GM23338 (cell line): ENCODE measurements at regions not wholly inside any gene's neighbourhood (a gene's known extent, or its start where the extent isn't known, plus 50 kb on each side); places are given as distances from the start of the nearest gene placed in this dataset.

ENCODE experiments used
- CREB1 ChIP-seq: fragments of 250-450 bp; sonication (Bioruptor Pico); IDR thresholded peaks from 2 replicates; pipeline ENCODE4 v1.5.0; 2020; ENCODE audit warnings: low read depth, mild to moderate bottlenecking, moderate library complexity
- CTCF ChIP-seq, 2 experiments: fragments of 200-600 bp in 1 of 2; sonication (generic) in 1 of 2; conservative IDR thresholded peaks; 2 replicates each; pipeline versions ENCODE4 v1.5.1 to v1.6.1; 2016 to 2017; ENCODE audit warnings: antibody characterized with exemption in 2 of 2, low read depth in 2 of 2, mild to moderate bottlenecking in 2 of 2, moderate library complexity in 1 of 2
- EZH2 ChIP-seq: fragments of 200-600 bp; sonication (generic); IDR thresholded peaks from one replicate; pipeline ENCODE4 v1.8.0; 2017; ENCODE audit warnings: antibody characterized with exemption, mild to moderate bottlenecking, low read depth; ENCODE audit not compliant: unreplicated experiment
- EZH2phosphoT487 ChIP-seq: fragments of 200-600 bp; sonication (generic); IDR thresholded peaks from one replicate; pipeline ENCODE4 v1.8.1; 2018; ENCODE audit warnings: antibody characterized with exemption; ENCODE audit not compliant: unreplicated experiment
- POLR2AphosphoS5 ChIP-seq: IDR thresholded peaks from 2 replicates; pipeline ENCODE4 v1.6.1; 2016; ENCODE audit warnings: antibody characterized with exemption, low read depth
- REST ChIP-seq: IDR thresholded peaks from one replicate; pipeline ENCODE4 v1.6.1; 2018; ENCODE audit warnings: antibody characterized with exemption; ENCODE audit not compliant: unreplicated experiment
- ZNF114 ChIP-seq: fragments of 250-450 bp; sonication (Bioruptor Pico); IDR thresholded peaks from 2 replicates; pipeline ENCODE4 v1.5.0; 2020; ENCODE audit warnings: mild to moderate bottlenecking, moderate library complexity

GRCh38 chr5:167792514-167792913, 498.9 kb upstream of the WWC1 start:
- no peak for TF ChIP-seq CTCF (conservative IDR thresholded peaks at IDR 0.05; ENCODE audit: low read depth in 2 of 2)
- no peak for TF ChIP-seq ZNF114 (CRISPR knock-in tag)
- no peak for TF ChIP-seq POLR2AphosphoS5
- TF ChIP-seq CREB1 (CRISPR knock-in tag): no peak
- TF ChIP-seq EZH2phosphoT487: no peak
- TF ChIP-seq EZH2: no peak
- no peak for TF ChIP-seq REST
